DMS 273 (cell line): ENCODE measurements at regions not wholly inside any gene's neighbourhood (a gene's known extent, or its start where the extent isn't known, plus 50 kb on each side); places are given as distances from the start of the nearest gene placed in this dataset.
A peak's percentile ranks its signal among the peaks of the same experiment; 100 is the strongest.

Experiments
- DNase-seq: peaks from one replicate; lab custom pipeline; 2025; ENCODE audit not compliant: unreplicated experiment; lab: John Stamatoyannopoulos, UW

DNA sequence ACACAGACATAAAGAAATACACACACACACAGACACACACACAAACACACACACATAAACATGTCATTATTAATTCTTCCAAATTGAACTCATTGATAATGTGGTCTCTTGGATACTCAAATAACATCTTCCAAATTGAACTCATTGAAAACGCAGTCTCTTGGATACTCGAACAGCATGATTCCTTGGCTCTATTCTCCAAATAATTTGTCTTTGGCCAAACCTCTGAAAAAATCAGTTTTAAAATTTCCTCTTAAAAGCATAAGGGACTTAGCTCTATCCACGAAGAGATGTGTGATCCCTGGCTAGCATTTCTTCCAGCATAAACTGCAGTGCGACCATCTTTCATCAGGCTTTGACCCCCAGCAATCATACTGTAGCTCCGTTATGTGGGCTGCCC lies 296.6 kb downstream of the IRX2 start:
- DNase-seq, result no peak

DNA sequence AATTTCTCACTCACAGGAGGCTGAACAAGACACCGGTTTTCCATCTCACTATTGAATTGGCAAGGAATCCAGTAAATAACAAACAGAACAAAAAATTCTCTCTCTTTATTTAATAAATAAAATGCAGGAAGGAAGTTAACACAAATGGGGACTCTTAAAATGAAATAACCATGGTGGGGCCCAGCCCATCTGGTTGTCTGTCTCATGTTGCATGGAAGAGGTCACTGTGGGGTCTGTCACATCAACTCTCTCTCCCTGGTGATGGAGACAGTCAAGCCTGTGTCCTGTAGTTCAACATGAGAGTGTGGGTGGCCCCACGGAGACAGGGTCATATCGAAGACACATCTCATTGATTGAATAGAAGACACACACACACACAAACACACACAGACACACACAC lies 297.7 kb downstream of the IRX2 start:
- no peak for DNase-seq

DNA sequence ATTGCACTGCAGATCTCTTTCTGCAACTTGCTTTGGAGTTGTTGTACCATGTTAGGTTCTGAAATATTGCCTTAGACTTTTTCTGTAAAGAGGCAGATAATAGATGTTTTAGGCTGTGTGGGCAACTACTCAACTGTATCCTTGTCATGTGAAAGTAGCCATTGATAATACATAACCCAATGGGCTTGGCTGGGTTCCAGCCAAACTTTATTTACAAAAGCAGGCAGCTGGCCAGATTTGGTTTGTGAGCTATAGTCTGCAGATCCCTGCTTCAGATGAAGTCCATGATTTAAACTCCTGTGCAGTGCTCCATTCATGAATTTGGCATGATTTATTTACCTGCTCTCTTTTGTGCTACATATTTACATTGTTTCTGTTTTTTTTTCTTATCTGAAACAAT lies 300.4 kb downstream of the IRX2 start:
- no peak for DNase-seq

DNA sequence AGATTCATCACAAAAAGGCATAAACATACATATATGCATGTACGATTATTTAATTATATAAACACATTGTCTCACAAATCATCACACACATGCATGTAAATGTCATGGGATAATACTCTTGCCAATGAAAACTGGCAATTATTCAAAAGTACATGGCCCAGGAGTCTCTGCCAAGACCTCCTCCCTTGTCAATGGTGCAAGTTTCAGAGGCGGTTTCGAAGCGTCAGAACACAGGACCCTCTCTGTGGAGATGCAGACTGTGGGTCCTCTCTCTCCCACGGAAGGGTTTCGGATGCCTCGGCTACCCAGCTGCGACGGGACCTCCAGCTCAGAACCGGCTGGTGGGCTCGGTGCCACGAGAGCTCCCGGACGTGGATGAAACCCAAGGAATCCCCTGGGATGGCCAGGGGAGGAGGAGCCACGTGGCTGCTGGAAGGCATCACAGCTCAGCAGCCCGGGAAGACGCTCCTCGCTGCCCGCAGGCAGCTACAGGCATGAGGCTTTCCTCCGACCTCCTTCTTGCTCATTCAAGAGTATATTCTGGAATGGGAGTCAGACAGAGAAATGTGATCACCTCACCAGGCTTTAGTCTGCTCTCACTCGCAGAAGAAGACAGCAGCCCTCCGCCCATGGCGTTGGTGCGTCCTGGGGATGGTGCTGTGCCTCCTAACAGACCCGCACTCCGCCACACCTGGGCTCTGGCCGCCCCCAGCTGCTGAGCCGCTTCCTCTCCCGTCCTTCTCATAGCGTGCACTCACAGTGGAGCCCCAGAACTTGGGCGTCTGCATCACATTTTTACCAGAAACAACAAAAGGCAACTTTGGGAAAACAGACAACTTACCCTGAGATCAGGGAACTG lies 308.8 kb downstream of the IRX2 start:
- DNase-seq, result no peak

DNA sequence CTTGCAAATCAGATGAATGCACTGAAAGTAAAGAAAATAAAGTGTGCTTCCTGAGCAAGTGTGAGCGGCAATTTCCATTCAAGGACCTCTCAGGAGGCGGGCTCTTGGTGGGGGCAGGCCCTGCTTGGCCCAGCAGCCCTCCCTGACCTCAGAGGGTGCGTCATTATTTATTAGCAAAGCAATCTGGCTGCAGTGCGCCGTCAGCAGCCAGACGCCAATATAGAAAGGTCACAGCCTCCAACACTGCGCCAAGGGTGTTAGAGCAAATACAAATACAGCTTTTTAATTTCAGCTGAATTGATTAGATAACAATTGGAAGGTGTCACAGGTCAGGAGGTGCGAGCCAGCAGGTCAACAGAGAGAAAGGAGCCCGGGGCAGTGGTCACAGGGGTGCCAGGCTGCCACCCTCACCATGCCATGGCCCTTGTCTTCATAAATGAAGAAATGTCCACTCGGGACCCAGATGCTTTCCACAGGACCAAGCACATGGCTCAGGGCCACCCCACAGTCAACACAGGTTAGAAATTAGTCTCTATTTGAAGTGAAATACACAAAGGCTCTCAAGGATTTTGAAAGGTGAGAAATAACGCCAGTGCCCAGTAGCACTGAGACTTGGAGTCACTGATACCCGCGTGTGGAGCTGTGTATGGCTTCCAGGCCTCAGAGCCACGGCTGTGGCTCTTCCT lies 309.8 kb downstream of the IRX2 start:
- DNase-seq, result no peak

DNA sequence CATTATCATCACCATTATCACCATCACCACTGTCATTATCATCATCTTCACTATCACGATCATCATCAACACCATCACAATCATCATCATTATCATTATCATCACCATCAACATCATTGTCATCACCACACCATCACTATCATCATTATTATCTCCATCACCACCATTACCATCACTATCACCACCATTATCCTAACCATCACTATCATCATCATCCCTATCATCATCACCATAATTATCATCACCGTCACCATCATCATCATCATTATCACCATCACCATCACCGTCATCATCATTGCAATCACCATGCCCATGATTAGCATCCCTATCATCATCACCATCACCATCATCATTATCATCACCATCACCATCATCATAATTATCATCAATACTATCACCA lies 311.9 kb downstream of the IRX2 start:
- DNase-seq, result no peak

DNA sequence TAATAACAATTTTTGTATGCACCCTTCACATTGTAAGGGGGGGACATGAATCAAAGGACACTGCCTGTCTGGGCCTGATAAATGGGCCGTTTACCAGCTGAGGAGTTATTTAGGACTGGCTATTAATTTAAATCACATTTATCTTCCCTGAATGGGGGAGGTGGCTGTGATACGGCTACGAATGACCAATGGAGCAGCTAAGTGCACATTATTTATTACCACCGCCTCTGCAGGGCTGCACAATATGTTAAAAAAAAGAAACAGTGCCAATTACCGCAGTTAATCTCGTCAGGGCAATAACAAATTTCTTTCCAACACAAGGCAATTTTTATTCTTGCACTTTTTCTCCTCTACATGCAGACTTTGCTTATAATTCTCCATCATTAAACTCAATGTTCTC lies 318.4 kb downstream of the IRX2 start:
- DNase-seq, result no peak

DNA sequence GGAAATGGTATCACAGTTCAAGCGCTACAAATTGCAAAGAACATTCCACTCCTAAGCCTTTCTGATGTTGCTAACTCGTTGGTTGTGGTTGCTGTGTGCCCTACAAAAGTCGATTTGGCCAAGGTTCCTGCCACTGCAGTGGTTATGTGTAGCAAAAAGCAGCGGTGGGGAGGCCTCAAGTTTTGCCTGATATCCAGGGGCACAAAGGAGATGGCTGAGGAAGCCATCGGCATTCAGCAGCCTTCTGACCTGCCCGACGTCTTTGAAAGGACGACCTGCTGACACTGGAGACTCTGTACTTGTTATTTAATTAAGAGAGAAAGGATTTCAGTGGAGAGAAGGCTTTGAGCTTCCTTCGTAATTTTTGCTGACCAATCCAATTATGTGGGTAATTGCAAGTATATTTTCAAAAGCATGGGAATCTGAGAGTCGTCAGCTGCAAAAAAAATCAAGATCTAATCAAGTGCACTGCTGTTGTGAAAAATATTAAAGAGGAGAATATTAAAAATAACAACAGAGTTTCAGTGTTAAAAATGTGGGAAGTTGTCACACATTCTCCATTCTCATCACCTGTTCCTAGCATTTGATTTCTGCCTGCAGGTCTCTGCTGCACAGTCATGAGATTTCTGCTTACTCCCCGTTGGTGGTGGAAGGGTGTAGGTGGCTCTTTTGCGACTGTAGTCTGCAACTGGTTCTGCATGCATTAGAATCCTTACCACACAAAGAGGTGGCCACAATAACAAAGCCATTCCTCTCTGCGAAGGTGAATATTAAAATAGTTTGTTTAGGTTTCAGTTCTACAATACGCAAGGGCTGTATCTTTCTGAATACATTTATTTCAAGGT lies 319.2 kb downstream of the IRX2 start:
- no peak for DNase-seq

DNA sequence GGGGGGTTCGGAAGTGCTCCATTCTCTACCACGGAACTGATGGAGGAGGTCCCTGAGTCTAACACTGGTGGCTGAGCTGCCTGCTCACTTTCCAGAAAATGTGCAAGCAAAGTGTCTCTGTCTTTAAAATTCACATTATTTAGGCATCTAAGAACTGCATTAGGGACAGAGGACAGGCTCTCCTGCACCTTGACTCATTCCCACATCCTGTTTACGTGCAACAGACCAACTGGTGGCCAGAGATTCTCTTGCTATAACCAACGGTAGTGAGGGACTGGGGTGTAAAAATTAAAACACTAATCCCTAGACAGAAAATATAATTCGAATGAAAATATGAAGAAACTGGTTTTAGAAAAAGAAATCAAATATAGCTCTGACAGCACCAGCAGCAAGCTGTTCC lies 320.9 kb downstream of the IRX2 start:
- DNase-seq, result no peak

DNA sequence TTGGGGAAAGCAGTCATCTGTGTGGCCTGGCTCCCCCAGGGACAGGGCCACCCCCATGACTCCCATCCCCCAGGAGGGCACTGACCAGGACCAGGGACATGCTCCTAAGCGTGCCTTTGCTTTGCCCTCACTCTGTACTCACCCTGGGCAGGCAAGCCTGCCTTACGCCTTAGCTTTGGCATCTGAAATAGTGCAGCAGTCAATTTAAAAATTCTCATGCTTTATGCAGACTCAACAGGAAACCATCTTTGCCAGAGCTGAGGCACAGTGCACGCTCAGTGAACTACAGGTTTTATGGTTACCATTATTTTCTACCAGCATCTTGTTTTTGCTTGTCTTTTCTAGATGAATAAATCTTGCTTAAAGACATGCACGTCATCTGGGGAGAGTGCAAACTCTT lies 323.5 kb downstream of the IRX2 start:
- DNase-seq, result no peak

DNA sequence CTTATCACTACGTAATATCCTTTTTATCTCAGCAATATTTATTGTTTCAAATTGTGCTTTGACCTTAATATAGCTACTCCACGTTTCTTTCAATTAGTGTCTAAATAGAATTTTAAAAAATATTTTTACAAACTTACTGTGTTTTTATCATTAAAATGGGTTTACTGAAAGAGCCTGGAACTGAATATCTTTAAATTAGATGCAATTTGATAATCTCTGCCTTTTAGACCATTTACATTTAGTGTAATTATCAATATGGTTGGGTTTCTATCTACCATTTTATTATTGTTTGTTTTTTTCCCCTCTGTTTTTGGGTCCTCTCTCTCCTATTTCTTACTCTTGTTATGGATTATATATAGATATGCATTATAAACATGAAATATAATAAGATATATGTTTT lies 327.8 kb downstream of the IRX2 start:
- no peak for DNase-seq

DNA sequence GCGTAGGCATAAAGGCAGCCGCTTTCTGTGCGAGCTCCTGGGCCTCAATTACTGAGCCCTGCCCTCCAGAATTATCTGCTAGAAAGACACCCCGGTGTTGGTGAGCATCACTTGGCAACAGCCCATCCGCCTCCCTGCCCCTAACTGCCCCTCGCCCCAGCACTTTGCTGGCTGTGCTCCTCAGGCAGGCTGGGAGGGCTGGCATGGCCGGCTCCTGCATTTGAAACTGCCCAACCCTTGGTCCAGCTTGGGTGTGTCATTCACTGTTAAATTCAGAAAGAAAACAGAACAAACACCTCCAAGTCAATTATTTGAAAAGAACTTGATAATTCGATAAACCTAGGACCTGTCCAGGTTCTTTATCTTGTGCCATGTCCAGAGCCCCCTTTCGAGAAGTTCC lies 334.2 kb downstream of the IRX2 start:
- no peak for DNase-seq

DNA sequence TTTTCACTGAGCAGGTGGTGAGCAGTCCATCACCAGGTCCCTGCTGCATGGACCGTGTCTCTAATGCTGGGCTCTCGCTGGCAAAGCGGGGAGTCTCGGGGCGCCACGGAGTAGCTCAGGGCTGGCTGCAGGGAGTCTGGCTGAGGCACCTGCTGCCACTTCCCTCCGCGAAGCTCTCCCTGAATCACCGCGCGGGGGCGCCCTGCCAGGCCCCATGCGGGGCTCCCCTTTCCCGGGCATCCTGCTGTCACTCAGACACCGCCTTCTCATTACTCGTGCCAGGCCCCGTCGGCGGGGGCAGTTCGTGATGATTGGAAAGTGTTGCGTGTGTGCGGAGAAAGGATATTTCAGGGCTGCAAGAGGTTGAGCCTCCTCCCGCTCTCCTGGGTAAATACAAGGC lies 335.8 kb downstream of the IRX2 start:
- peak; percentile 2 for DNase-seq

DNA sequence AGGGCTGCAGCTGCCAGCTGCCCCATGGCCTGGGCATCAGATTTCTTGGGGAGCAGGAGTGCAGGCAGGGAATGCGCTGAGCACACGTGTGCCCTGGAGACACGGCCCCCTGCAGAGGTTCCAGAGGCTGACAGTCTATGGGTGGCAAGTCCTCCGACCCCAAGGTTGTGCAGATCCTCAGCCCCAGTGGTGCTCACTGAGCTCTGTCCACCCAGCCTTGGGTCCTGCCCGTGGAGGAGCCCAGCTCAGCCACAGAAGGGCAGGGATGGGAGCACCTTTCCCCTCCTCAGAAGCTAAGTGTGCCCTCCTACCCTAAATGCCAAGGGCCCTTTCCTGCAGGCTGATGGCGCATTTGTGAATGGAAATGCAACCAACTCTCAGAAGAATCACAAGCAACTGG lies 341.0 kb downstream of the IRX2 start:
- DNase-seq, result no peak

DNA sequence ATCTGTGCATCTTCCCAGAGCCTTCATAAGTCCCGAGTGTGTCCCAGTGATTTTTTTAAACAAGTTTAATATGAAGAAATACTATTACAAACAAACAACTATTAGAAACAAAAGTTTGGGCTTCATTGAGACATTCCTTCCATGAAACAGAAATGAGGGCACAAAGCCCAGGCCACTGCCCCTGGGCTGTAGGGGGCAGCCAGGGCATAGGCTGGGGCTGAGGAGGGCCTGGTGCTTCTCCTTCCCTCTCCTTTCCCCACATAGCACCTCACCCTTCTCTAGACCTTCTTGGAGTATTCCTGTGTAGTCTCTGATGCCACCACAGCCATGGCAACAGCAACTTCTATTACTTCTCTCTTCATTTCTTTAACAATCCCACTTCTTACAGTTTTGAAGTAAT lies 348.2 kb downstream of the IRX2 start:
- no peak for DNase-seq

DNA sequence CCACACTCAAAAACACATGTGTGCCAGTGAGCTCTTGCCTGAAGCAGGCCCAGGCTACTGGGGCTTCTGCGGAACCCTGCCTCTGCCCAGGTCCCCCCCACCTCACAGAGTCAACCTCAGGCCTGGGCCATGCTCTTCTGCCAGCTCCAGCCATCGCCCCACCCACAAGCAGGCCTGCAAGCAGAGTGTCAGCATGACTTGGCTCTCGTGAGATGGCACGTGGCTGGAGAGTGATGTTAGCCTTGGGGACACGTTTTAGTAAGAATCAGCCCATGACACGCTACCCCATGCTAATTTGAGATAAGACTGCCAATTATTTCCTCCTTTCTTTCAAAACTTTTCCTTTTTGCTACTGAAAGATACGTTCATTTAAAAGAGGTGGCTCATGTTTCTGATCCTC lies 351.7 kb downstream of the IRX2 start:
- no peak for DNase-seq

DNA sequence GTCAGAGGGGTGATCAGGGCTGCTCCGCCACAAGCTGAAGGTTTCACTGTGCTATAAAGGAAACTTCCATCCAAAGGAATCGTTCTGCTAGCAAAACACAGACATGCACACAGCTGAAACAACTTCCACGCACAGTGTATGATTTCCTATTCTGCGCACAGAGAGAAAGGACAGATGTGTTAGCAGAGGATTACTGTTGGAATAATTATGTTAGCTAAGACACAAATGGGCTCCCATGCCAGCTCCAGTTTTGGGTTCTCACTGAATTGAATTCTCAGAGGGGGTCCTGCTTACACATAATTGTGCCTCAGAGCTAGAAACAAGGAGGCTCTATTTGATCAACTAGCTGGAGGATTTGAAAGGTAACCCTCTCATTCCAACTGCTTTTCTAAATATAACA lies 352.4 kb downstream of the IRX2 start:
- no peak for DNase-seq

DNA sequence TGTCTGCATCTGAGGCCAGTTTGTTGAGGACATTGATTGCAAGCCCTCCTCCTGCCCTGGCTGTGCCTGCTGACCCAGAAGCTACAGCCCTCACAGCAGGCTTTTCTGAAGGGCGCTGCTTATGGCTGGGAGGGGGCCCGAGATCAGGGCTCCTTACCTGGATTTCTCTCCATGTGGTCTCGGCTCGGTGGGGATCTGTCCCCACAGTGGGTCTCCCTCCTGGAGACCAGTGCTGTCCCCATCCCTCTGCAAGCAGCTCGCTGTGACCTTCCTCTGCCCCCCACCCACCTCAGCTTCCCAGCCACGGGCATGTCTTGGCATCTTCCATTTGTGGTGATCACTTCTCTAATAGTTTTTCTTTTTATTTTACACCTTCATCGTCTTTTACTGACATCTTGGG lies 357.9 kb downstream of the IRX2 start:
- no peak for DNase-seq

DNA sequence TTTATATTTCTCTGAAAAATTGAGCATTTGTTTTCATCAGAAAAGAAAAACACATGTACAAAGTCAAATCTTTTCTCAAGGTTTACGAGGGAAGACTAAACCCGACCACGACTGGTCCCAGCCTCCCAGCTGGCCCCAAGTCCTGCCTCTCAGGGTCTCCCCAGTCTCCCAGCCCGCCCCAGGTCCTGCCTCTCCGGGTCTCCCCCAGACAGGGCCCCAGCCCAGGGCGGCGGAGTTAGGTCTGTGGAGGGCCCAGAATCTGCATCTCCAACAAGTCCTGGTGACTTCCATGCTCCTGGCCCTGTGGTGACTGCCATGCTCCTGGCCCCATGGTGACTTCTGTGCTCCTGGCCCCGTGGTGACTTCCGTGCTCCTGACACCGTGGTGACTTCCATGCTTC lies 359.9 kb downstream of the IRX2 start:
- no peak for DNase-seq

DNA sequence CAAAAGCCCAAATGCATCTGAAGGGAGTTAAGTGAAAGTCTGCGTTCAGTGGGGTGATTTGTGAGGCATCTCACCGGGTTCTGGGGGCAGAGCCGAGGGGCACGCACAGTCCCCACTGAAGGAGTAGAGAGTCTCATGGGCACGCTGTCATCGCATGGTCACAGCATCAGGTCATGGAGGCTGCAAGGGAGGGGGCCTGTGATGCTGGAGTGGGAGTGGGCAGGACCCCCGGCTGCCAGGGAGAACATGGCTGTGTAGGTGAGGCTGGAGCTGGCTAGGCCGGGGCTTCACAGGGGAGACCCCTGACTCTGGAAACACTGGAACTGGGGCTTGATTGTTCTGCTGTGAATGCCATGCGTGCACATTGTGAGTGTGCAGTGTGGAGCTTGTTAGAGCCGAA lies 360.5 kb downstream of the IRX2 start:
- no peak for DNase-seq

DNA sequence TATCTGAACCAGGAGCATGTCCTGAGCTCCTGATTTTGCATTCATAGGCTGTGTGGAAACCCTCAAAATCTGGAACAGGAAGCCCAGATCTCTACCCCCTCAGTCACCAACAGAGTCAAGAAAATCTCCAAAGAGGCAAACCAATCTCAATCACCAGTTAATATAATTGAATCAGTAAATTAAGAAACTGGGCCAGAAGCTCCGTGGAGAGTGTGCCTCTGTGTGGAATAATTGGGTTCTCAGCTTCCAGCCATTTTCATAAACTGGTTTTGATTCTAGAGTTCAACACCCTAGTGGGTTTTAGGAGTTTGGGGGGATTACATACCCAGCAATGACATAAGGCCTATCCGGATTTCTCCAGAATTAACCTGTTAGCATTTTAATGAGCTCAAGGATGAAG lies 362.9 kb downstream of the IRX2 start:
- DNase-seq, result no peak
